Loucy (cell line): ENCODE measurements at regions not wholly inside any gene's neighbourhood (a gene's known extent, or its start where the extent isn't known, plus 50 kb on each side); places are given as distances from the start of the nearest gene placed in this dataset.

Experiments
- H2AFZ ChIP-seq: fragments of 200-600 bp; sonication (generic); 2 replicates; pipeline ENCODE4 v1.6.0; 2016; ENCODE audit warnings: antibody characterized with exemption, mild to moderate bottlenecking, low read length, moderate library complexity
- H3F3A ChIP-seq: fragments of 200-600 bp; 2 replicates; pipeline ENCODE4 v1.6.0; 2016; ENCODE audit warnings: antibody characterized with exemption, low read depth, mild to moderate bottlenecking
- H3K27me3 ChIP-seq: fragments of 200-600 bp; sonication (generic); 2 replicates; pipeline ENCODE4 v1.6.1; 2014; ENCODE audit warnings: low read length, mild to moderate bottlenecking; ENCODE audit not compliant: insufficient read depth, poor library complexity, severe bottlenecking
- H3K36me3 ChIP-seq: fragments of 200-600 bp; sonication (generic); 2 replicates; pipeline ENCODE4 v1.6.1; 2016; ENCODE audit warnings: low read length; ENCODE audit not compliant: insufficient read depth
- H3K4me1 ChIP-seq: fragments of 200-600 bp; sonication (generic); 2 replicates; pipeline ENCODE4 v1.5.1; 2014; ENCODE audit warnings: low read length, mild to moderate bottlenecking; ENCODE audit not compliant: insufficient read depth, poor library complexity, severe bottlenecking
- H3K4me2 ChIP-seq: fragments of 200-600 bp; sonication (generic); 2 replicates; pipeline ENCODE4 v1.6.0; 2014; ENCODE audit warnings: antibody characterized with exemption, low read length, low read depth, mild to moderate bottlenecking; ENCODE audit not compliant: poor library complexity, severe bottlenecking
- H3K4me3 ChIP-seq: fragments of 200-600 bp; sonication (generic); 2 replicates; pipeline ENCODE4 v1.5.1; 2014; ENCODE audit warnings: low read length, mild to moderate bottlenecking, mixed read lengths; ENCODE audit not compliant: poor library complexity, severe bottlenecking
- H3K79me2 ChIP-seq: fragments of 200-600 bp; sonication (generic); 2 replicates; pipeline ENCODE4 v1.6.1; 2014; ENCODE audit warnings: low read length; ENCODE audit not compliant: insufficient read depth
- H3K9ac ChIP-seq: fragments of 200-600 bp; sonication (generic); 2 replicates; pipeline ENCODE4 v1.6.0; 2014; ENCODE audit warnings: mild to moderate bottlenecking, low read depth, low read length, moderate library complexity; ENCODE audit not compliant: poor library complexity, severe bottlenecking
- H3K9me2 ChIP-seq: fragments of 200-600 bp; sonication (generic); replicated peaks from 2 replicates; pipeline ENCODE4 v1.6.1; 2016; ENCODE audit warnings: low read depth, low read length, mixed read lengths
- H3K9me3 ChIP-seq: fragments of 200-600 bp; sonication (generic); 2 replicates; pipeline ENCODE4 v1.6.1; 2014; ENCODE audit warnings: mild to moderate bottlenecking, antibody characterized with exemption, low read length, low read depth; ENCODE audit not compliant: insufficient read depth
- H4K20me1 ChIP-seq: fragments of 200-600 bp; sonication (generic); 2 replicates; pipeline ENCODE4 v1.6.0; 2014; ENCODE audit warnings: antibody characterized with exemption, low read length, mild to moderate bottlenecking; ENCODE audit not compliant: insufficient read depth, poor library complexity, severe bottlenecking
- CTCF ChIP-seq: fragments of 200-600 bp; sonication (generic); conservative IDR thresholded peaks from 2 replicates; pipeline ENCODE4 v1.5.1; 2014; ENCODE audit warnings: mild to moderate bottlenecking, antibody characterized with exemption, low read length
- EZH2phosphoT487 ChIP-seq: fragments of 200-600 bp; IDR thresholded peaks from 2 replicates; pipeline ENCODE4 v1.6.1; 2018; ENCODE audit warnings: antibody characterized with exemption, mild to moderate bottlenecking, moderate library complexity, borderline replicate concordance

- H3K36me3 ChIP-seq: no peaks in the 10 kb centered on the region
- no peak overlapping the region for H3K9ac ChIP-seq
- H2AFZ ChIP-seq: no peak overlapping the region
- H3F3A ChIP-seq: no peaks in the 10 kb centered on the region
- no peaks in the 10 kb centered on the region for H3K9me2 ChIP-seq
- no peaks in the 10 kb centered on the region for H3K27me3 ChIP-seq
- no peaks in the 10 kb centered on the region for H3K9me3 ChIP-seq
- TF ChIP-seq CTCF: no peak
- no peak for TF ChIP-seq EZH2phosphoT487
- no peaks in the 10 kb centered on the region for H4K20me1 ChIP-seq
- H3K79me2 ChIP-seq: no peaks in the 10 kb centered on the region
- H3K4me1 ChIP-seq: no peaks in the 10 kb centered on the region
- H3K4me3 ChIP-seq: no peak overlapping the region
- H3K4me2 ChIP-seq: no peak overlapping the region
Observed at GRCh38 chr4:180106122-180106521, 2137.1 kb upstream of the TENM3 start.

DNA sequence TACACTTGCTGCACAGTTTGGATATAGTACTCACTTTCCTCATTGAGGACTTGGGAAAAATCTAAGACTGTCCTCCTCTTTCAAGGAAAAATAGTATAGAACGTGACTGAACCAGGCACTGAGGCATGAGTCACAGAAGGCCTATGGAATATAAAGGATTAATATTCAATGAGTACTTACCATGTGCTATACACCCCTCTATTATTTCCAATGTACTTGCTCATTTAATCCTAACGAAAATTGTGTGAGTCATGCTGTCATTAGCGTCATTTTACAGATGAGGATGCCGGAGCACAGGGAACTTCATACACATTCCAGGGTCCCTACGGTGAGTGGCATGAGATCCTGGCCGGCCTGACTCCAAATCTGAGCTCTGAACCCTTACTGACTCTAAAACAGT, 2136.2 kb upstream of the TENM3 start:
- no peaks in the 10 kb centered on the region for H3K9me2 ChIP-seq

DNA sequence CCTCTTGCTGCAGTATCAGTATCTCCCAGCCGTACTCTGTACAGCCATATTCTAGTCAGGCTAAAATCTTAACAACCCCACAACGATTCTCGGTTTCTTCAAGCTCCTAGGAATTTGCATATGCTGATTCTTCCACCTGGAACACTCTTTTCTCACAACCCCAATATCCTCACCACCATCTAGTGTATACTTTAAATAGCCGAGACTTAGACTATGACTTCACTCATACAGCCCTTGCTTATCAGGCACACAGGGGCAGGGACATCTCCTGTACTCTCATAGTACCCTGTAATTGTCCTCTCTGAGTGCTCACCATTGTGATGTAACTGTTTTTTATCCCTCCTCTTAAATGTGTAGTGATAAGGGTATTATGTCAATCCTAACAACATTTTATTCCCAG, 2126.4 kb upstream of the TENM3 start:
- peaks cover 3% of the 10 kb centered on the region; the same call in 1 of the 2 replicates for H3K9me2 ChIP-seq
- H3K9ac ChIP-seq: no peak overlapping the region
- H3K36me3 ChIP-seq: no peaks in the 10 kb centered on the region
- TF ChIP-seq CTCF (no peak), EZH2phosphoT487 (no peak)
- no peak overlapping the region for H3K4me3 ChIP-seq
- H4K20me1 ChIP-seq: no peaks in the 10 kb centered on the region
- no peaks in the 10 kb centered on the region for H3K27me3 ChIP-seq
- H3F3A ChIP-seq: no peaks in the 10 kb centered on the region
- no peak overlapping the region for H2AFZ ChIP-seq
- no peaks in the 10 kb centered on the region for H3K9me3 ChIP-seq
- no peak overlapping the region for H3K4me2 ChIP-seq
- no peaks in the 10 kb centered on the region for H3K79me2 ChIP-seq
- H3K4me1 ChIP-seq: no peaks in the 10 kb centered on the region

More for the DNA sequence above, 2136.2 kb upstream of the TENM3 start:
- Histone ChIP-seq H3K4me2 (no peak overlapping the region), H3K79me2 (no peaks in the 10 kb centered on the region), H3K4me3 (no peak overlapping the region), H3K4me1 (no peaks in the 10 kb centered on the region), H3F3A (no peaks in the 10 kb centered on the region), H4K20me1 (no peaks in the 10 kb centered on the region), H2AFZ (no peak overlapping the region), H3K36me3 (no peaks in the 10 kb centered on the region), H3K9ac (no peak overlapping the region), H3K9me3 (no peaks in the 10 kb centered on the region), H3K27me3 (no peaks in the 10 kb centered on the region)
- TF ChIP-seq EZH2phosphoT487: no peak
- TF ChIP-seq CTCF: no peak
